ENCODE measurements at regions not wholly inside any gene's neighbourhood (a gene's known extent, or its start where the extent isn't known, plus 50 kb on each side); places are given as distances from the start of the nearest gene placed in this dataset.

GRCh38 chr17:62910277-62910676 is 55.8 kb upstream of the TANC2 start:
- TF ChIP-seq GABPA (IDR thresholded peaks at IDR 0.05; ENCODE audit: low read depth) = no peak
- TF ChIP-seq, protein P1, sequence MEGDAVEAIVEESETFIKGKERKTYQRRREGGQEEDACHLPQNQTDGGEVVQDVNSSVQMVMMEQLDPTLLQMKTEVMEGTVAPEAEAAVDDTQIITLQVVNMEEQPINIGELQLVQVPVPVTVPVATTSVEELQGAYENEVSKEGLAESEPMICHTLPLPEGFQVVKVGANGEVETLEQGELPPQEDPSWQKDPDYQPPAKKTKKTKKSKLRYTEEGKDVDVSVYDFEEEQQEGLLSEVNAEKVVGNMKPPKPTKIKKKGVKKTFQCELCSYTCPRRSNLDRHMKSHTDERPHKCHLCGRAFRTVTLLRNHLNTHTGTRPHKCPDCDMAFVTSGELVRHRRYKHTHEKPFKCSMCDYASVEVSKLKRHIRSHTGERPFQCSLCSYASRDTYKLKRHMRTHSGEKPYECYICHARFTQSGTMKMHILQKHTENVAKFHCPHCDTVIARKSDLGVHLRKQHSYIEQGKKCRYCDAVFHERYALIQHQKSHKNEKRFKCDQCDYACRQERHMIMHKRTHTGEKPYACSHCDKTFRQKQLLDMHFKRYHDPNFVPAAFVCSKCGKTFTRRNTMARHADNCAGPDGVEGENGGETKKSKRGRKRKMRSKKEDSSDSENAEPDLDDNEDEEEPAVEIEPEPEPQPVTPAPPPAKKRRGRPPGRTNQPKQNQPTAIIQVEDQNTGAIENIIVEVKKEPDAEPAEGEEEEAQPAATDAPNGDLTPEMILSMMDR (IDR thresholded peaks at IDR 0.05; ENCODE audit: insufficient read depth, low read length) = no peak
- TF ChIP-seq POLR2AphosphoS5 (IDR thresholded peaks at IDR 0.05; ENCODE audit: low read depth) = no peak

Data from HL-60 (cell line).